H1 (cell line): ENCODE measurements at regions not wholly inside any gene's neighbourhood (a gene's known extent, or its start where the extent isn't known, plus 50 kb on each side); places are given as distances from the start of the nearest gene placed in this dataset.

ENCODE experiments used
- CHD2 ChIP-seq: IDR thresholded peaks from 2 replicates; pipeline ENCODE4 v1.6.1; 2012; ENCODE audit warnings: low read length, improper control_type of control experiment
- PHF8 ChIP-seq: fragments of 200-600 bp; sonication (generic); conservative IDR thresholded peaks from 2 replicates; pipeline ENCODE4 v1.7.1; 2012; ENCODE audit warnings: low read depth, mild to moderate bottlenecking, inconsistent platforms, low read length, moderate library complexity
- RAD21 ChIP-seq, 2 experiments: IDR thresholded peaks in 1 of 2; conservative IDR thresholded peaks in 1 of 2; 2 replicates each; pipeline ENCODE4 v1.6.1; 2011; ENCODE audit warnings: low read depth in 2 of 2, low read length in 2 of 2, improper control_type of control experiment in 1 of 2, inconsistent platforms in 1 of 2, mild to moderate bottlenecking in 1 of 2, moderate library complexity in 1 of 2

DNA sequence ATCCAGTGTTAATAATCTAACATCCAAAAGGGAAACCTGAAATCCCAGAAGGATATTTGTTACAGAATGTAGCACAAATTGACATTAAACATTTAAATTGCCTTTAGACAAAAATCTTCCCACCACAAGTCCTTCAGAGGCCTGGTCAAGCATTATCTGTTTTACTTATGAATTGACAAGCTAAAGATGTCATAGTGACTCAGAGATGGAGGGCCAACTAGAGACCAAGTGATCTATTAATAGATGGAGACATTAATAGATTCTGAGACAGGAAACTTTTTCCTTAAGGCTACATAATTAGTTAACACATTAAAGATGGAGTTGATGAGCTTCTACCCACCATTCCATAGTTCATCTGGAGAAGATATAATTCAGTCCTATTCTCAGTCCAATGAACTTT is 526.2 kb downstream of the IRS1 start (continued):
- TF ChIP-seq RAD21 (IDR thresholded peaks at IDR 0.05 in 1 of 2, conservative IDR thresholded peaks at IDR 0.05 in 1 of 2; ENCODE audit: low read depth in 2 of 2, low read length in 2 of 2): no peak
- TF ChIP-seq CHD2: no peak
- TF ChIP-seq PHF8: no peak
